GM12873 (cell line): ENCODE measurements at regions not wholly inside any gene's neighbourhood (a gene's known extent, or its start where the extent isn't known, plus 50 kb on each side); places are given as distances from the start of the nearest gene placed in this dataset.

Experiments used
- CTCF ChIP-seq: IDR thresholded peaks from 2 replicates; pipeline ENCODE4 v1.5.1; 2012; ENCODE audit warnings: low read depth, mild to moderate bottlenecking, moderate library complexity, low read length, control low read depth; ENCODE audit not compliant: insufficient read depth; ENCODE audit errors: missing control alignments

GRCh38 chr7:153772966-153773365 lies 279.2 kb upstream of the DPP6 start:
- TF ChIP-seq CTCF = no peak

- no peak for TF ChIP-seq CTCF
These were observed 244.1 kb upstream of the DPP6 start for GRCh38 chr7:153808117-153808516.

- TF ChIP-seq CTCF = no peak
These were observed 222.7 kb upstream of the DPP6 start for GRCh38 chr7:153829525-153829924.

- TF ChIP-seq CTCF = no peak
These were observed 220.0 kb upstream of the DPP6 start for GRCh38 chr7:153832160-153832559.

- no peak for TF ChIP-seq CTCF
These were observed 217.1 kb upstream of the DPP6 start for GRCh38 chr7:153835103-153835502.

- no peak for TF ChIP-seq CTCF
These were observed 216.4 kb upstream of the DPP6 start for GRCh38 chr7:153835712-153836265.

GRCh38 chr7:153838591-153838990 lies 213.6 kb upstream of the DPP6 start:
- TF ChIP-seq CTCF = no peak
